ENCODE measurements at regions not wholly inside any gene's neighbourhood (a gene's known extent, or its start where the extent isn't known, plus 50 kb on each side); places are given as distances from the start of the nearest gene placed in this dataset.

DNA sequence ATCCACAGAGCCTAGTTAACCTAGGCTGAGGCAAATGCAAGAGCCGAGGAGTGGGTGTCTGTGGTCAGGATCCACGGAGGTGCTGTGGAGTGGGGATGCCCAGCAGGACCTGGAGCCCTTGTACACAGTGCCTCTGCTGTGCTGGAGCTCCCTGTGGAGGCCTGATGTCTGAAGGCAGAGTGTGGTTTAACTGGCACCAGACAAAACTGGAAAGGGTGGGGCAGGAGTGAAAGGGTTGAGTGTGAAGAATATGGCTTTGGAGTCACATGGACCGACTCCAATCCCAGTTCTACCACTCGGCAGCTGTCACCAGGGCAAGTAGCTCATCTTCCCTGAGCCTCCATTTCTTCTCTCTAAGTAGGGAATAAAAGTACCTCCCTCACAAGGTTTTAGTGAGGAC is 60.3 kb upstream of the GPR12 start:
- Histone ChIP-seq H3K79me2 (ENCODE audit: control insufficient read depth, low read length) (no peaks in the 10 kb centered on the region), H3K4me1 (ENCODE audit: control insufficient read depth, low read length) (no peaks in the 10 kb centered on the region), H3K36me3 (ENCODE audit: control insufficient read depth, low read length) (no peaks in the 10 kb centered on the region), H3K4me2 (ENCODE audit: low read length) (no peak overlapping the region), H3K9me3 (ENCODE audit: control insufficient read depth, insufficient read depth, low read length) (no peaks in the 10 kb centered on the region), H4K20me1 (ENCODE audit: control insufficient read depth, insufficient read depth, low read depth, low read length) (no peaks in the 10 kb centered on the region), H3F3A (ENCODE audit: control insufficient read depth, insufficient read depth) (no peaks in the 10 kb centered on the region), H3K9me2 (replicated peaks; ENCODE audit: control insufficient read depth, low read length) (no peaks in the 10 kb centered on the region), H3K27ac (ENCODE audit: low read depth, low read length) (no peak overlapping the region), H3K4me3 (ENCODE audit: low read length) (no peak overlapping the region), H3K27me3 (ENCODE audit: control insufficient read depth, low read length) (0 out of 2 replicates have a peak, but pooled peaks cover 2% of the 10 kb centered on the region)
- no peak for TF ChIP-seq EZH2phosphoT487 (IDR thresholded peaks at IDR 0.05; ENCODE audit: borderline replicate concordance, low read length)
- TF ChIP-seq CTCF (IDR thresholded peaks at IDR 0.05; ENCODE audit: low read depth, low read length, poor library complexity, severe bottlenecking): no peak

GRCh38 chr13:26819046-26819445 is 58.5 kb upstream of the GPR12 start:
- Histone ChIP-seq H3K9me3 (ENCODE audit: control insufficient read depth, insufficient read depth, low read length) (no peaks in the 10 kb centered on the region), H3K4me2 (ENCODE audit: low read length) (no peak overlapping the region), H3K36me3 (ENCODE audit: control insufficient read depth, low read length) (no peaks in the 10 kb centered on the region), H3K9me2 (replicated peaks; ENCODE audit: control insufficient read depth, low read length) (no peaks in the 10 kb centered on the region), H4K20me1 (ENCODE audit: control insufficient read depth, insufficient read depth, low read depth, low read length) (no peaks in the 10 kb centered on the region), H3K27me3 (ENCODE audit: control insufficient read depth, low read length) (0 out of 2 replicates have a peak, but pooled peaks cover 2% of the 10 kb centered on the region), H3K4me1 (ENCODE audit: control insufficient read depth, low read length) (no peaks in the 10 kb centered on the region), H3K27ac (ENCODE audit: low read depth, low read length) (no peak overlapping the region), H3K79me2 (ENCODE audit: control insufficient read depth, low read length) (no peaks in the 10 kb centered on the region), H3K4me3 (ENCODE audit: low read length) (no peak overlapping the region), H3F3A (ENCODE audit: control insufficient read depth, insufficient read depth) (no peaks in the 10 kb centered on the region)
- no peak for TF ChIP-seq CTCF (IDR thresholded peaks at IDR 0.05; ENCODE audit: low read depth, low read length, poor library complexity, severe bottlenecking)
- no peak for TF ChIP-seq EZH2phosphoT487 (IDR thresholded peaks at IDR 0.05; ENCODE audit: borderline replicate concordance, low read length)

- no peaks in the 10 kb centered on the region for H3K9me3 ChIP-seq (ENCODE audit: control insufficient read depth, insufficient read depth, low read length)
- peaks cover 2% of the 10 kb centered on the region; the same call in 1 of the 2 replicates for H3K27me3 ChIP-seq (ENCODE audit: control insufficient read depth, low read length)
- H3K4me2 ChIP-seq (ENCODE audit: low read length): no peak overlapping the region
- H3K36me3 ChIP-seq (ENCODE audit: control insufficient read depth, low read length): no peaks in the 10 kb centered on the region
- no peaks in the 10 kb centered on the region for H3K9me2 ChIP-seq (replicated peaks; ENCODE audit: control insufficient read depth, low read length)
- H3K4me3 ChIP-seq (ENCODE audit: low read length): no peak overlapping the region
- no peaks in the 10 kb centered on the region for H3K79me2 ChIP-seq (ENCODE audit: control insufficient read depth, low read length)
- H3K27ac ChIP-seq (ENCODE audit: low read depth, low read length): no peak overlapping the region
- TF ChIP-seq CTCF (IDR thresholded peaks at IDR 0.05; ENCODE audit: low read depth, low read length, poor library complexity, severe bottlenecking): no peak
- no peak for TF ChIP-seq EZH2phosphoT487 (IDR thresholded peaks at IDR 0.05; ENCODE audit: borderline replicate concordance, low read length)
- H3F3A ChIP-seq (ENCODE audit: control insufficient read depth, insufficient read depth): no peaks in the 10 kb centered on the region
- H3K4me1 ChIP-seq (ENCODE audit: control insufficient read depth, low read length): no peaks in the 10 kb centered on the region
- H4K20me1 ChIP-seq (ENCODE audit: control insufficient read depth, insufficient read depth, low read depth, low read length): no peaks in the 10 kb centered on the region
Measured at GRCh38 chr13:26816881-26817280, 56.3 kb upstream of the GPR12 start.

DNA sequence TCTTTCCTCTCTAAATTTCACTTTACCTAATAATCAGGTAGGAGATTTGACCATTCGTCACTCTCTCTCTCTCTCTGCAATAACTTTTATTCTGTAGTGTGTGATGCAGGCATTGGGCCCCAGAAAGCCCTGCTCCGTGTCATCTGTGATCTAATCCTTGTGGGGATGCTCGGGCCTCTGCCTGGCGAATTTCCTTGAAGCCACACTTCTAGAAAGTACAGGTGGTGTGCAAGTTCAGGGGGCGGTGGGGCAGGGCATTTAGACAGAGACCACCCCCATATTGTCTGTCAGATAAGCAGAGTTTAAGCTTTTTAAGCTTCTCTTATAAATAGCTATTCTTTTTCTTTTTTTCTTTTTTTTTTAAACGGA is 53.4 kb upstream of the GPR12 start:
- Histone ChIP-seq H3K4me1 (ENCODE audit: control insufficient read depth, low read length) (no peaks in the 10 kb centered on the region), H3K4me3 (ENCODE audit: low read length) (no peak overlapping the region), H3K9me2 (replicated peaks; ENCODE audit: control insufficient read depth, low read length) (no peaks in the 10 kb centered on the region; the same call in 1 of the 2 replicates), H3K4me2 (ENCODE audit: low read length) (no peak overlapping the region), H3K36me3 (ENCODE audit: control insufficient read depth, low read length) (no peaks in the 10 kb centered on the region), H3K27me3 (ENCODE audit: control insufficient read depth, low read length) (peaks cover 16% of the 10 kb centered on the region), H4K20me1 (ENCODE audit: control insufficient read depth, insufficient read depth, low read depth, low read length) (no peaks in the 10 kb centered on the region), H3K27ac (ENCODE audit: low read depth, low read length) (no peak overlapping the region), H3F3A (ENCODE audit: control insufficient read depth, insufficient read depth) (no peaks in the 10 kb centered on the region), H3K79me2 (ENCODE audit: control insufficient read depth, low read length) (no peaks in the 10 kb centered on the region), H3K9me3 (ENCODE audit: control insufficient read depth, insufficient read depth, low read length) (no peaks in the 10 kb centered on the region)
- TF ChIP-seq EZH2phosphoT487 (IDR thresholded peaks at IDR 0.05; ENCODE audit: borderline replicate concordance, low read length): no peak

Measured in DOHH2 (cell line).